Activated naive CD8-positive, alpha-beta T cell treated with anti-CD3 and anti-CD28 coated beads, Interleukin-2, amount 50 U/mL, for 24 hours (primary cell): ENCODE measurements at regions not wholly inside any gene's neighbourhood (a gene's known extent, or its start where the extent isn't known, plus 50 kb on each side); places are given as distances from the start of the nearest gene placed in this dataset.

Experiments
- ATAC-seq: fragments of 150-1000 bp; cut with Tn5 transposase; one replicate; pipeline ENCODE4 v1.10.0; 2021
- DNase-seq: peaks from one replicate; pipeline ENCODE4 v3.0.0; 2021
- H3K27ac Mint-ChIP-seq: one replicate; pipeline ENCODE4 v1.8.0; 2021; ENCODE audit warnings: mild to moderate bottlenecking, mixed read lengths
- H3K27me3 Mint-ChIP-seq: one replicate; pipeline ENCODE4 v1.8.0; 2021; ENCODE audit warnings: mixed read lengths
- H3K36me3 Mint-ChIP-seq: one replicate; pipeline ENCODE4 v1.8.0; 2021; ENCODE audit warnings: low read depth, mixed read lengths
- H3K4me1 Mint-ChIP-seq: one replicate; pipeline ENCODE4 v1.8.0; 2021; ENCODE audit warnings: mixed read lengths
- H3K4me3 Mint-ChIP-seq: one replicate; pipeline ENCODE4 v1.8.0; 2021; ENCODE audit warnings: mild to moderate bottlenecking, moderate library complexity, mixed read lengths
- H3K9me3 Mint-ChIP-seq: one replicate; pipeline ENCODE4 v1.8.0; 2021; ENCODE audit warnings: mixed read lengths

GRCh38 chr2:128636802-128637147, 318.1 kb upstream of the HS6ST1 start:
- Mint-ChIP-seq H3K27ac (no peak overlapping the region), H3K4me3 (no peak overlapping the region), H3K9me3 (no peaks in the 10 kb centered on the region), H3K4me1 (no peaks in the 10 kb centered on the region), H3K27me3 (peaks cover 3% of the 10 kb centered on the region), H3K36me3 (no peaks in the 10 kb centered on the region)
- ATAC-seq (no peak), DNase-seq (no peak)

GRCh38 chr2:128637481-128638155, 318.9 kb upstream of the HS6ST1 start:
- DNase-seq (no peak), ATAC-seq (no peak)
- Mint-ChIP-seq H3K4me1 (no peaks in the 10 kb centered on the region), H3K4me3 (no peak overlapping the region), H3K36me3 (no peaks in the 10 kb centered on the region), H3K9me3 (no peaks in the 10 kb centered on the region), H3K27me3 (peaks cover 6% of the 10 kb centered on the region), H3K27ac (no peak overlapping the region)

DNA sequence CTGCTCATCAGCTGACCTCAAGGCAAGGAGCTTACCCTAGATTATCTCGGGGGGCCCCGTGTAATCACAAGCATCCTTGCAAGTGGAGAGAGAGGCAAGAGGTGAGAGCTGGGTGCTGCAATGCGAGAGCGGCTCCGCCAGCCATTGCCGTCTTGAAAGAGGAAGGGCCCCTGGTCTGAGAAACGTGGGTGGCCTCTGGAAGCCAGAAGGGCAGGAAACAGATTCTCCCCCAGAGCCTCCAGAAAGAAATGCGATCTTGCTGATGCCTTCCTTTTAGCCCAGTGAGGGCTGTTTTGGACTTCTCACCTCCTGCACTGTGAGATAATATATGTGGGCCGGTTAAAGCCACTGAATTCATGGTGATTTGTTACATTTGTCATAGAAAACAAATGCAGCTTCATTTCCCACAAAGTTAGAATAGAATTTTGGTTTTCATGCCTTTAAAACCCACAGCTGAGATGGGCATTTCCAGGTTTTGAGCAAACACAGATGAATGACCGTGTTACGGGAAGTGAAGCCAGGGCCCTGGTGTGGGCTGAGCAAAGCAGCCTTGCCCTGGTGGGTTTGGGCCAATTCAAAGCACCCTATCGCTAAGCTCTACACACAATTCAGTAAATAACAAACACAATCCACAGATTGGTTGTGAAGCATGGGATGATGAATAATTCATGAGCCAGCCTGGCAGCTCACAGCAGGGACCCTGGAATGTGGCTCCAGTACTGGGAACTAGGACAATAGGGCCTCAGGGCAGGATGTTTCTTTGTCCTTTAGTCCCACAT, 319.9 kb upstream of the HS6ST1 start:
- DNase-seq, result no peak
- Mint-ChIP-seq H3K27ac (no peak overlapping the region), H3K36me3 (no peaks in the 10 kb centered on the region), H3K9me3 (no peaks in the 10 kb centered on the region), H3K27me3 (peaks cover 6% of the 10 kb centered on the region), H3K4me1 (no peaks in the 10 kb centered on the region), H3K4me3 (no peak overlapping the region)
- ATAC-seq, result no peak

GRCh38 chr2:128639120-128639477, 320.4 kb upstream of the HS6ST1 start:
- ATAC-seq (no peak), DNase-seq (no peak)
- no peaks in the 10 kb centered on the region for H3K4me1 Mint-ChIP-seq
- no peak overlapping the region for H3K27ac Mint-ChIP-seq
- peaks cover 6% of the 10 kb centered on the region for H3K27me3 Mint-ChIP-seq
- H3K9me3 Mint-ChIP-seq, result no peaks in the 10 kb centered on the region
- no peaks in the 10 kb centered on the region for H3K36me3 Mint-ChIP-seq
- H3K4me3 Mint-ChIP-seq, result no peak overlapping the region

- no peaks in the 10 kb centered on the region for H3K36me3 Mint-ChIP-seq
- no peak overlapping the region for H3K27ac Mint-ChIP-seq
- ATAC-seq (no peak), DNase-seq (no peak)
- no peaks in the 10 kb centered on the region for H3K9me3 Mint-ChIP-seq
- H3K27me3 Mint-ChIP-seq, result peaks cover 6% of the 10 kb centered on the region
- H3K4me1 Mint-ChIP-seq, result no peaks in the 10 kb centered on the region
- no peak overlapping the region for H3K4me3 Mint-ChIP-seq
Observed at GRCh38 chr2:128639693-128640092, 321.0 kb upstream of the HS6ST1 start.

DNA sequence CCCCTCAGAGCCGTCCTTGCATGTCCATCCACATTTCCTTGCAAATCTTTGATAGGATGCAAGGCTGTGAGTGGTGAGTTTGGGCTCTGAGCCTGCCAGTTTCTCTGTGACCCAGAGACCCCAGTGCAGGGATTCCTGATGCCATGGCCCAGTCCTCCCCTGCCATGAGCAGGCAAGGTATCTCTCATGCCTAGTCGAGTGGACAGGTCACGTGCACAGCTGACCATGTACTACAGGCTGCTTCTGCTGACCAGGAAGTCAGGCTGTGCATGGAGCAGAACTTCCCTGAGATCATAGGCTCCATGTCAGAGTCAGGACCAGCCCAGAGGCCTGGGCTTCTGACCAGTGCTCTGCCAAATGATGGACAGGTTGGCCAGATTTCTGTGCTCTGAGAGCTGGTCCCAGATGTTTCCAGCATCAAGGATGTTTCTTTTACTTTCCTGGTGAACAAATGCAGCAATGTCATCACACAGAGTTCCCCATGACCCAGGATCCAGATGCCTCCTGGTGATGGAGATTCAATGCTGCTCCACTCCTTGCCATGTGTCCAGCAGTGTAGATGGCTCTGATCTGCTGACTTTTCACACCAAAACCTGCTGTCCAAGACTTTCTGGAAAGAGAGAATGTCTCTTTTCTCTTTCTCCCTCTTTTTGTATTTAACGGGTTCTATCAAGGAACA, 321.6 kb upstream of the HS6ST1 start:
- Mint-ChIP-seq H3K27me3 (peaks cover 6% of the 10 kb centered on the region), H3K36me3 (no peaks in the 10 kb centered on the region), H3K4me3 (no peak overlapping the region), H3K27ac (no peak overlapping the region), H3K4me1 (no peaks in the 10 kb centered on the region), H3K9me3 (no peaks in the 10 kb centered on the region)
- DNase-seq (no peak), ATAC-seq (no peak)

DNA sequence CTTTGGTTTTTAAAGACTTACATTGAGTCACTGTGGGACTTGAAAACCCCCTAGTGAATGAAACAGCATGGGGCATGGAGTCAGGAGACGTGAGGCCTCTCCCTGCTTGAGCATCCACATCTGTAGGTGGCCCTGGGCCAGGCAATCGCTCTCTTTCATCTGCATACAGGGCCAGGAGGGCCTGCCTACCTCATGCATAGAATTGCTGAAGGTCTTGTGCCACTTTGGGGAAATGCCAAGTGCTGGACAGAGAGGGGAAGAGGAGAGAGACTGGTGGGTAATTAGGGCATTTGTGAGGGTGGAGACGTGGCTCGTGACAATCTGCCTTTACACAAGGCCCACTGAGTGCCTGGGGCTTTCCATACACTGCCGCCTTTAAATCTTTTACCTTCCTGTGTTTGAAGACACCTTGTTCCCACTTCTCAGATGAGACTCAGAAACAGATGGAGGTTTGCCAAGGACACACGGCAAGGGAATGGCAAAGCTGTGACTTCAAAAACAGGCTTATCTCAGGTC, 322.2 kb upstream of the HS6ST1 start:
- no peaks in the 10 kb centered on the region for H3K36me3 Mint-ChIP-seq
- peaks cover 6% of the 10 kb centered on the region for H3K27me3 Mint-ChIP-seq
- H3K27ac Mint-ChIP-seq, result no peak overlapping the region
- no peaks in the 10 kb centered on the region for H3K4me1 Mint-ChIP-seq
- ATAC-seq, result no peak
- no peaks in the 10 kb centered on the region for H3K9me3 Mint-ChIP-seq
- DNase-seq, result no peak
- no peak overlapping the region for H3K4me3 Mint-ChIP-seq

- peaks cover 4% of the 10 kb centered on the region for H3K27me3 Mint-ChIP-seq
- H3K4me1 Mint-ChIP-seq, result no peaks in the 10 kb centered on the region
- DNase-seq (no peak), ATAC-seq (no peak)
- H3K9me3 Mint-ChIP-seq, result no peaks in the 10 kb centered on the region
- no peak overlapping the region for H3K4me3 Mint-ChIP-seq
- H3K36me3 Mint-ChIP-seq, result no peaks in the 10 kb centered on the region
- no peak overlapping the region for H3K27ac Mint-ChIP-seq
Observed at GRCh38 chr2:128641421-128642080, 322.9 kb upstream of the HS6ST1 start.

DNA sequence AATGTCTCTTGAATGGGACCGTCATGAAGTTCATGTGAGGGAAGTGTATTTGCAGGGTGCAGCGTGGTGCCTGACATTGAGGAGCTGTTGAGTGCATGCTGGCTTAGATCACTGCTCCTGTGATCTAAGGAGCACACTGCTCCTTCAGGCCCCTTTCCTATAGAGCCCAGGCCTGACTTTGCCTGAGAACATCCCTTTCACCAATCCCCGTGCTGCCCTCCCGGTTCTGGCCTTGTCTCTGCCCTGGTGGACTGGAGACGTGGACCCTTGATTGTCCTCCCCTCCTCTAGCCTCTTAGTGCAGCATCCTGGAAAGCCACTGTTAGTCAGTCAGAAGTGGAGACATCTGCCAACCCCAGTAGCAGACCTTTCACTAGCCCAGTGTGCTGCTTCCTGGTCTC, 323.6 kb upstream of the HS6ST1 start:
- Mint-ChIP-seq H3K9me3 (no peaks in the 10 kb centered on the region), H3K36me3 (no peaks in the 10 kb centered on the region), H3K27me3 (peaks cover 3% of the 10 kb centered on the region), H3K27ac (no peak overlapping the region), H3K4me3 (no peak overlapping the region), H3K4me1 (no peaks in the 10 kb centered on the region)
- ATAC-seq (no peak), DNase-seq (no peak)

DNA sequence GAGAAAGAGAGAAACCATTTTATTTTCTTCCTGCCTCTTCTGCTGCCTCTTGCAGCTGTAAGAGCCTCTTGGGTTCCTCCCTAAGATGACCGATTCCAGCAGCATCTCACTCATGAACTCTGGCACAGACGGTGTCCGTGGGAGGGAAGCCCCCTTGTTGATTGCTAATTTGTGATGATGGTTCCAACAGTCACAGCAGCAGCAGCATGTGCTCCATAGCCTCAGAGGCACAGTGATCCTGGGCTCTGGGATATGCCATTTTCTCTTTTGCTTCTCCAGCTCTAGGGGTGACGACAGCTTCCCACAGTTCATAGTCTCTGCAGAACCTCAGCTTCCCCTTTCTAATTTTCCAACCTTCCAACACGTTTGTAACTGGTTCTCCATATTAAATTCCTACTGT, 324.2 kb upstream of the HS6ST1 start:
- no peak for DNase-seq
- no peak for ATAC-seq
- Mint-ChIP-seq H3K27ac (no peak overlapping the region), H3K4me1 (no peaks in the 10 kb centered on the region), H3K9me3 (no peaks in the 10 kb centered on the region), H3K4me3 (no peak overlapping the region), H3K27me3 (peaks cover 3% of the 10 kb centered on the region), H3K36me3 (no peaks in the 10 kb centered on the region)

- no peak overlapping the region for H3K27ac Mint-ChIP-seq
- H3K36me3 Mint-ChIP-seq, result no peaks in the 10 kb centered on the region
- H3K4me3 Mint-ChIP-seq, result no peak overlapping the region
- no peaks in the 10 kb centered on the region for H3K9me3 Mint-ChIP-seq
- peaks cover 3% of the 10 kb centered on the region for H3K27me3 Mint-ChIP-seq
- ATAC-seq, result no peak
- H3K4me1 Mint-ChIP-seq, result no peaks in the 10 kb centered on the region
- DNase-seq, result no peak
Observed at GRCh38 chr2:128643221-128644065, 324.8 kb upstream of the HS6ST1 start.

DNA sequence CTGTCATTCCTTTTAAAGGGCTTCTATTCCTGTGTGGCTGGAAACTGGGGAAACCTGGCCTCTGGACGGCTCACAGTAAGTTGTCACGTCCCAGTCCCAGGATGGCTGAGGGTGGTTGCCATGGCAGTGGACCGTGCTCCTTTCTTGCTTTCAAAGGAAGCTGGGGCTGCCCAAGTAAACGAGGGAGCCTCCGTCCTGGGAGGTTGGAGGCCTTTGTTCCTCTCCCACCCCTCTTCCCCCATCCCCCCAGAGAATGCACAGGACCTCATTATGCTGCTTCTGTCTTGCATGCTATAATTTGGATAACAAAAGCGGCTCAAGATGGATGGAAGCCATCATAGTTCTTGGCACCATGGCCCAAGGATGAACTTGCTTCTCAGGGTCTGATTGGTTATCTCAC, 325.5 kb upstream of the HS6ST1 start:
- Mint-ChIP-seq H3K27ac (no peak overlapping the region), H3K9me3 (no peaks in the 10 kb centered on the region), H3K36me3 (no peaks in the 10 kb centered on the region), H3K4me3 (no peak overlapping the region), H3K4me1 (no peaks in the 10 kb centered on the region), H3K27me3 (peaks cover 3% of the 10 kb centered on the region)
- DNase-seq (no peak), ATAC-seq (no peak)

DNA sequence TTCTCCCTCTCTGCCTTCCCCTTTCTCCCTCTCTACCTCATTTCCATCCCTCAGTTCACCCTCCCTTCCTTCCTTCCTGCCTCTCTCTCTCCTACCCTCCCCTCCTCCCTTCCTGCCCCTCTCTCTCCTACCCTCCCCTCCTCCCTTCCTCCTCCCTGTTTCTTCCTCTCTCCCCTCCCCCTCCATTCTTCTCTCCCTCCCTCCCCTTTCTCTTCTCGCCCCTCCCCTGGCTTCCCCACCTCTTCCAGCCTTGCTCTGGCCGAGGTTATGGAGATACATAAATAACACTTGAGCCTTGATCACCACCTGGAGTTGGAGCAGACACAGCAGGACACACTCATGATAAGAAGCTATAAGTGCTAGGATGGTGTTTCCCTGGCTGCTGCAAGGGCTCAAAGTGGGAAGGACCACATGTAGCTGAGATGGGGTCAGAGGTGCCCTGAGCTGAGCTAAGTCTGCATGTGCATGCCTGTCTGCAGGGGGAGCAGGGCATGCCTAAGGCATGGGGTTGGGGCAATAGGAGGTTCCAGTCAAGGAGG, 326.1 kb upstream of the HS6ST1 start:
- Mint-ChIP-seq H3K27ac (no peak overlapping the region), H3K4me1 (no peaks in the 10 kb centered on the region), H3K27me3 (peaks cover 3% of the 10 kb centered on the region), H3K36me3 (no peaks in the 10 kb centered on the region), H3K4me3 (no peak overlapping the region), H3K9me3 (no peaks in the 10 kb centered on the region)
- no peak for ATAC-seq
- DNase-seq, result no peak

GRCh38 chr2:128645631-128646030, 327.0 kb upstream of the HS6ST1 start:
- Mint-ChIP-seq H3K36me3 (no peaks in the 10 kb centered on the region), H3K27ac (no peak overlapping the region), H3K27me3 (peaks cover 3% of the 10 kb centered on the region), H3K4me3 (no peak overlapping the region), H3K9me3 (no peaks in the 10 kb centered on the region), H3K4me1 (no peaks in the 10 kb centered on the region)
- no peak for DNase-seq
- ATAC-seq, result no peak
